ENCODE measurements at regions not wholly inside any gene's neighbourhood (a gene's known extent, or its start where the extent isn't known, plus 50 kb on each side); places are given as distances from the start of the nearest gene placed in this dataset.

- Mint-ChIP-seq H3K27me3 (no peaks in the 10 kb centered on the region), H3K36me3 (no peaks in the 10 kb centered on the region), H3K27ac (no peak overlapping the region), H3K4me3 (no peak overlapping the region), H3K4me1 (no peaks in the 10 kb centered on the region), H3K9me3 (ENCODE audit: low read depth) (no peaks in the 10 kb centered on the region)
- CTCF ChIA-PET, result no interaction called here
- DNase-seq (no peak), ATAC-seq (no peak)
Observed at GRCh38 chr7:152968514-152968913, 209.0 kb downstream of the ACTR3B start.

GRCh38 chr7:152969335-152969734, 209.8 kb downstream of the ACTR3B start:
- CTCF ChIA-PET, result no interaction called here
- ATAC-seq (no peak), DNase-seq (no peak)
- Mint-ChIP-seq H3K27ac (no peak overlapping the region), H3K9me3 (ENCODE audit: low read depth) (no peaks in the 10 kb centered on the region), H3K4me3 (no peak overlapping the region), H3K36me3 (no peaks in the 10 kb centered on the region), H3K4me1 (no peaks in the 10 kb centered on the region), H3K27me3 (no peaks in the 10 kb centered on the region)

- CTCF ChIA-PET, result no interaction called here
- Mint-ChIP-seq H3K4me1 (no peaks in the 10 kb centered on the region), H3K4me3 (no peak overlapping the region), H3K9me3 (ENCODE audit: low read depth) (no peaks in the 10 kb centered on the region), H3K36me3 (no peaks in the 10 kb centered on the region), H3K27ac (no peak overlapping the region), H3K27me3 (peaks cover 2% of the 10 kb centered on the region)
- ATAC-seq (no peak), DNase-seq (no peak)
Observed at GRCh38 chr7:152969839-152970238, 210.3 kb downstream of the ACTR3B start.

GRCh38 chr7:152970481-152970880, 210.9 kb downstream of the ACTR3B start:
- H3K4me1 Mint-ChIP-seq, result no peaks in the 10 kb centered on the region
- H3K4me3 Mint-ChIP-seq, result no peak overlapping the region
- peaks cover 2% of the 10 kb centered on the region for H3K27me3 Mint-ChIP-seq
- ATAC-seq (no peak), DNase-seq (no peak)
- H3K36me3 Mint-ChIP-seq, result no peaks in the 10 kb centered on the region
- CTCF ChIA-PET, result no interaction called here
- H3K9me3 Mint-ChIP-seq (ENCODE audit: low read depth), result no peaks in the 10 kb centered on the region
- H3K27ac Mint-ChIP-seq, result no peak overlapping the region

GRCh38 chr7:152974577-152974976, 215.0 kb downstream of the ACTR3B start:
- no peaks in the 10 kb centered on the region for H3K4me1 Mint-ChIP-seq
- H3K4me3 Mint-ChIP-seq, result no peak overlapping the region
- ATAC-seq, result no peak
- H3K36me3 Mint-ChIP-seq, result no peaks in the 10 kb centered on the region
- DNase-seq, result no peak
- CTCF ChIA-PET, result no interaction called here
- no peak overlapping the region for H3K27ac Mint-ChIP-seq
- H3K27me3 Mint-ChIP-seq, result peaks cover 2% of the 10 kb centered on the region
- H3K9me3 Mint-ChIP-seq (ENCODE audit: low read depth), result no peaks in the 10 kb centered on the region

DNA sequence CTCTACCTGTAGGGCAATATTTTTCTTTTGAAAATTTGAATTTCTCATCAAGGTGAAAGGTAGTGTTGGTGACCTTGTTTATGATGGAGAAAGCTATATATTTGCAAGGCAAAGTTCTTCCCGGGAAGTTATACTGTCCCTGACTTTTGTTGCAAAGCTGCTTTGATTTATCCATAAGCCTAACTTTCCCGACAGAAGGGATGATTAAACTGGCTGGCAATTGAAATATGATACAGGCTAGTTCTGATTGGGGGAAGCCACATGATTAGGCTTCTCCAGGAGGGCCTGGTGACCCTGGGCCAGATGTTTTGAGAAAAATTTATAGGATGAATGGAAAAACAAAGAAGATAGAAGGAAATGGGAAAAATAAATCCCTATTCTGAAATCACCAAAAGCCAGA, 215.5 kb downstream of the ACTR3B start:
- Mint-ChIP-seq H3K4me3 (no peak overlapping the region), H3K4me1 (no peaks in the 10 kb centered on the region), H3K27ac (no peak overlapping the region), H3K36me3 (no peaks in the 10 kb centered on the region), H3K27me3 (peaks cover 2% of the 10 kb centered on the region), H3K9me3 (ENCODE audit: low read depth) (no peaks in the 10 kb centered on the region)
- DNase-seq (no peak), ATAC-seq (no peak)
- CTCF ChIA-PET, result no interaction called here

- H3K36me3 Mint-ChIP-seq, result no peaks in the 10 kb centered on the region
- DNase-seq (no peak), ATAC-seq (no peak)
- H3K27me3 Mint-ChIP-seq, result peaks cover 11% of the 10 kb centered on the region
- CTCF ChIA-PET, result interaction anchor here (0.8 kb wide), 1 partner anchor 13 kb away, joined by 3 read pairs; no protein-coding TSS in a partner anchor
- no peak overlapping the region for H3K27ac Mint-ChIP-seq
- no peak overlapping the region for H3K4me3 Mint-ChIP-seq
- no peaks in the 10 kb centered on the region for H3K9me3 Mint-ChIP-seq (ENCODE audit: low read depth)
- H3K4me1 Mint-ChIP-seq, result no peaks in the 10 kb centered on the region
Observed at GRCh38 chr7:152979376-152979775, 219.8 kb downstream of the ACTR3B start.

- Mint-ChIP-seq H3K27ac (no peak overlapping the region), H3K9me3 (ENCODE audit: low read depth) (no peaks in the 10 kb centered on the region), H3K36me3 (no peaks in the 10 kb centered on the region), H3K4me1 (no peaks in the 10 kb centered on the region), H3K4me3 (no peak overlapping the region), H3K27me3 (peaks cover 11% of the 10 kb centered on the region)
- ATAC-seq (no peak), DNase-seq (no peak)
- CTCF ChIA-PET, result no interaction called here
Observed at GRCh38 chr7:152984421-152984820, 224.9 kb downstream of the ACTR3B start.

GRCh38 chr7:152986376-152986775, 226.8 kb downstream of the ACTR3B start:
- CTCF ChIA-PET, result no interaction called here
- DNase-seq (no peak), ATAC-seq (no peak)
- H3K4me1 Mint-ChIP-seq, result no peaks in the 10 kb centered on the region
- H3K36me3 Mint-ChIP-seq, result no peaks in the 10 kb centered on the region
- H3K4me3 Mint-ChIP-seq, result no peak overlapping the region
- no peak overlapping the region for H3K27ac Mint-ChIP-seq
- peaks cover 11% of the 10 kb centered on the region for H3K27me3 Mint-ChIP-seq
- no peaks in the 10 kb centered on the region for H3K9me3 Mint-ChIP-seq (ENCODE audit: low read depth)

GRCh38 chr7:152987656-152988055, 228.1 kb downstream of the ACTR3B start:
- Mint-ChIP-seq H3K4me3 (no peak overlapping the region), H3K9me3 (ENCODE audit: low read depth) (no peaks in the 10 kb centered on the region), H3K36me3 (no peaks in the 10 kb centered on the region), H3K27ac (no peak overlapping the region), H3K4me1 (no peaks in the 10 kb centered on the region), H3K27me3 (peaks cover 4% of the 10 kb centered on the region)
- CTCF ChIA-PET, result no interaction called here
- ATAC-seq (no peak), DNase-seq (no peak)

- Mint-ChIP-seq H3K36me3 (no peaks in the 10 kb centered on the region), H3K4me1 (no peaks in the 10 kb centered on the region), H3K27me3 (peaks cover 2% of the 10 kb centered on the region), H3K27ac (no peak overlapping the region), H3K4me3 (no peak overlapping the region), H3K9me3 (ENCODE audit: low read depth) (no peaks in the 10 kb centered on the region)
- ATAC-seq (no peak), DNase-seq (no peak)
- CTCF ChIA-PET, result no interaction called here
Observed at GRCh38 chr7:152989889-152990380, 230.4 kb downstream of the ACTR3B start.

GRCh38 chr7:152998420-152998819, 238.9 kb downstream of the ACTR3B start:
- Mint-ChIP-seq H3K27ac (no peak overlapping the region), H3K36me3 (no peaks in the 10 kb centered on the region)

GRCh38 chr7:153002115-153002514, 242.6 kb downstream of the ACTR3B start:
- Mint-ChIP-seq H3K27ac (no peak overlapping the region), H3K9me3 (ENCODE audit: low read depth) (no peaks in the 10 kb centered on the region), H3K4me3 (no peak overlapping the region), H3K36me3 (no peaks in the 10 kb centered on the region), H3K4me1 (no peaks in the 10 kb centered on the region), H3K27me3 (no peaks in the 10 kb centered on the region)
- no peak for DNase-seq
- CTCF ChIA-PET, result no interaction called here
- ATAC-seq, result no peak

More at GRCh38 chr7:152998420-152998819, 238.9 kb downstream of the ACTR3B start:
- H3K27me3 Mint-ChIP-seq, result no peaks in the 10 kb centered on the region
- no peaks in the 10 kb centered on the region for H3K4me1 Mint-ChIP-seq
- no peaks in the 10 kb centered on the region for H3K9me3 Mint-ChIP-seq (ENCODE audit: low read depth)
- no peak for DNase-seq
- ATAC-seq, result no peak
- no peak overlapping the region for H3K4me3 Mint-ChIP-seq
- CTCF ChIA-PET, result no interaction called here

GRCh38 chr7:153002572-153002971, 243.0 kb downstream of the ACTR3B start:
- no peak for ATAC-seq
- Mint-ChIP-seq H3K27ac (no peak overlapping the region), H3K4me1 (no peaks in the 10 kb centered on the region), H3K4me3 (no peak overlapping the region), H3K27me3 (no peaks in the 10 kb centered on the region), H3K9me3 (ENCODE audit: low read depth) (no peaks in the 10 kb centered on the region), H3K36me3 (no peaks in the 10 kb centered on the region)
- no peak for DNase-seq
- CTCF ChIA-PET, result no interaction called here

GRCh38 chr7:153004341-153004740, 244.8 kb downstream of the ACTR3B start:
- CTCF ChIA-PET, result no interaction called here
- ATAC-seq (no peak), DNase-seq (no peak)
- no peak overlapping the region for H3K4me3 Mint-ChIP-seq
- H3K27me3 Mint-ChIP-seq, result no peaks in the 10 kb centered on the region
- no peak overlapping the region for H3K27ac Mint-ChIP-seq
- no peaks in the 10 kb centered on the region for H3K4me1 Mint-ChIP-seq
- H3K9me3 Mint-ChIP-seq (ENCODE audit: low read depth), result no peaks in the 10 kb centered on the region
- H3K36me3 Mint-ChIP-seq, result no peaks in the 10 kb centered on the region

All from activated CD8-positive, alpha-beta memory T cell treated with anti-CD3 and anti-CD28 coated beads, Interleukin-2, amount 10 ng/mL, durations not matched to agents 7 days and 5 days (primary cell).